Vagina (tissue), 2 donors: ENCODE measurements at regions not wholly inside any gene's neighbourhood (a gene's known extent, or its start where the extent isn't known, plus 50 kb on each side); places are given as distances from the start of the nearest gene placed in this dataset.

Source experiments
- POLR2A ChIP-seq, 2 donors: fragments of 450-650 bp; IDR thresholded peaks; one replicate each; pipeline ENCODE4 v1.6.1; 2017; ENCODE audit warnings: antibody characterized with exemption in 2 of 2, mild to moderate bottlenecking in 2 of 2, moderate library complexity in 2 of 2
- TF ChIP-seq, protein P1 (sequence below), 3 experiments: fragments of 450-650 bp in 2 of 3; fragments of 200-600 bp in 1 of 3; sonication (generic) in 1 of 3; IDR thresholded peaks; one replicate each; pipeline ENCODE4 v1.5.1; 2017 to 2019; ENCODE audit warnings: antibody characterized with exemption in 3 of 3, mild to moderate bottlenecking in 2 of 3, moderate library complexity in 2 of 3

DNA sequence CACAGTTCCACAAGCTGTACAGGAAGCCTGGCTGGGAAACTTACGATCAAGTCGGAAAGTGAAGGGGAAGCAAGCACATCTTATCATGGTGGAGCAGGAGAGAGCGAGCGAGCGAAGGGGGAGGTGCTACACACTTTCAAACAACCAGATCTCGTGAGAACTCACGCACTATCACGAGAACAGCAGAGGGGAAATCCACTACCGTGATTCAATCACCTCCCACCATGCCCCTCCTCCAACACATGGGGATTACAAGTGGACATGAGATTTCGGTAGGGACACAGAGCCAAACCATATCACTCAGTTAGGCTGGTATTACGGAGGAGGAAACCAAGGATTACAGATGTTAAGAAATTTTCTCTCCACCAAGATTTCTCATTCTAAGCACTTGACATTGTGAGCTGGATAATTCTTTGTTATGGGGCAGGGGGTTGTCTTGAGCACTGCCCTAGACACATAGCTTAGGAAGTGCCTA, 262.0 kb upstream of the G2E3 start:
- no peak for TF ChIP-seq POLR2A (IDR thresholded peaks at IDR 0.05)
- TF ChIP-seq, protein P1, sequence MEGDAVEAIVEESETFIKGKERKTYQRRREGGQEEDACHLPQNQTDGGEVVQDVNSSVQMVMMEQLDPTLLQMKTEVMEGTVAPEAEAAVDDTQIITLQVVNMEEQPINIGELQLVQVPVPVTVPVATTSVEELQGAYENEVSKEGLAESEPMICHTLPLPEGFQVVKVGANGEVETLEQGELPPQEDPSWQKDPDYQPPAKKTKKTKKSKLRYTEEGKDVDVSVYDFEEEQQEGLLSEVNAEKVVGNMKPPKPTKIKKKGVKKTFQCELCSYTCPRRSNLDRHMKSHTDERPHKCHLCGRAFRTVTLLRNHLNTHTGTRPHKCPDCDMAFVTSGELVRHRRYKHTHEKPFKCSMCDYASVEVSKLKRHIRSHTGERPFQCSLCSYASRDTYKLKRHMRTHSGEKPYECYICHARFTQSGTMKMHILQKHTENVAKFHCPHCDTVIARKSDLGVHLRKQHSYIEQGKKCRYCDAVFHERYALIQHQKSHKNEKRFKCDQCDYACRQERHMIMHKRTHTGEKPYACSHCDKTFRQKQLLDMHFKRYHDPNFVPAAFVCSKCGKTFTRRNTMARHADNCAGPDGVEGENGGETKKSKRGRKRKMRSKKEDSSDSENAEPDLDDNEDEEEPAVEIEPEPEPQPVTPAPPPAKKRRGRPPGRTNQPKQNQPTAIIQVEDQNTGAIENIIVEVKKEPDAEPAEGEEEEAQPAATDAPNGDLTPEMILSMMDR (IDR thresholded peaks at IDR 0.05): no peak
